Astrocyte of the spinal cord (primary cell): ENCODE measurements at regions not wholly inside any gene's neighbourhood (a gene's known extent, or its start where the extent isn't known, plus 50 kb on each side); places are given as distances from the start of the nearest gene placed in this dataset.

Source experiments
- DNase-seq: peaks from one replicate; pipeline ENCODE4 v3.0.0; 2011; ENCODE audit warnings: low read depth, low spot score
- H3K4me3 ChIP-seq: 2 replicates; pipeline ENCODE4 v1.5.1; 2011; ENCODE audit warnings: low read depth, mild to moderate bottlenecking, low read length, moderate library complexity
- in situ Hi-C: cut with HindIII; loops from 2 replicates; pipeline ENCODE4 v1.10.0; 2017; ENCODE audit warnings: low sequenced_read_pairs
- TF ChIP-seq, protein P1 (sequence below): IDR thresholded peaks from 2 replicates; pipeline ENCODE4 v1.5.1; 2012; ENCODE audit warnings: low read depth, mild to moderate bottlenecking, low read length, inconsistent platforms

GRCh38 chr2:239748811-239749210 is 276.3 kb downstream of the NDUFA10 start:
- DNase-seq: no peak
- TF ChIP-seq, protein P1, sequence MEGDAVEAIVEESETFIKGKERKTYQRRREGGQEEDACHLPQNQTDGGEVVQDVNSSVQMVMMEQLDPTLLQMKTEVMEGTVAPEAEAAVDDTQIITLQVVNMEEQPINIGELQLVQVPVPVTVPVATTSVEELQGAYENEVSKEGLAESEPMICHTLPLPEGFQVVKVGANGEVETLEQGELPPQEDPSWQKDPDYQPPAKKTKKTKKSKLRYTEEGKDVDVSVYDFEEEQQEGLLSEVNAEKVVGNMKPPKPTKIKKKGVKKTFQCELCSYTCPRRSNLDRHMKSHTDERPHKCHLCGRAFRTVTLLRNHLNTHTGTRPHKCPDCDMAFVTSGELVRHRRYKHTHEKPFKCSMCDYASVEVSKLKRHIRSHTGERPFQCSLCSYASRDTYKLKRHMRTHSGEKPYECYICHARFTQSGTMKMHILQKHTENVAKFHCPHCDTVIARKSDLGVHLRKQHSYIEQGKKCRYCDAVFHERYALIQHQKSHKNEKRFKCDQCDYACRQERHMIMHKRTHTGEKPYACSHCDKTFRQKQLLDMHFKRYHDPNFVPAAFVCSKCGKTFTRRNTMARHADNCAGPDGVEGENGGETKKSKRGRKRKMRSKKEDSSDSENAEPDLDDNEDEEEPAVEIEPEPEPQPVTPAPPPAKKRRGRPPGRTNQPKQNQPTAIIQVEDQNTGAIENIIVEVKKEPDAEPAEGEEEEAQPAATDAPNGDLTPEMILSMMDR: no peak
- no peak overlapping the region for H3K4me3 ChIP-seq
- in situ Hi-C loops: no loop called here

- H3K4me3 ChIP-seq: no peak overlapping the region
These were observed 277.4 kb downstream of the NDUFA10 start for GRCh38 chr2:239747771-239748170.

DNA sequence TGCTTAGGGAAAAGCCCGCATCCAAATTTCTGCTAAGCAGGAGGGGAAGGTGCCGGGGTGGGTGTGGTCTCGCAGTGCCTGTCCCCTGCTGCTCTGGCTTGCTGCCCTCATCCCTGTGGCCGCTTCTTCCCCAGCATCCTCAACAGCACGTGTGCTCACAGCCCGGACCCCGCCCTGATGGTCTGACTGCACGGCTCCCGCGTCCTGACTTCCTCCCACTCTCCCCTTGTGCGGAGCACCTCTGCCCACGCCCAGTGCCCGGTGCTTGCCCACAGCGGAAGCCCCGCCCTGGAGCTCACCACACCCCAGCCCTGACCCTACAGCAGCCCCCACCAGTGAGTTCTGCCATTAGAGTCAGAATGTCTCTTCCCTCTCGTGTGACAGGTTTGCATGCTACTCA is 277.9 kb downstream of the NDUFA10 start:
- TF ChIP-seq, protein P1: no peak
- DNase-seq: no peak
- H3K4me3 ChIP-seq: no peak overlapping the region
- in situ Hi-C loops: no loop called here

More at GRCh38 chr2:239747771-239748170, 277.4 kb downstream of the NDUFA10 start:
- TF ChIP-seq, protein P1: no peak
- in situ Hi-C loops: no loop called here
- DNase-seq: no peak

DNA sequence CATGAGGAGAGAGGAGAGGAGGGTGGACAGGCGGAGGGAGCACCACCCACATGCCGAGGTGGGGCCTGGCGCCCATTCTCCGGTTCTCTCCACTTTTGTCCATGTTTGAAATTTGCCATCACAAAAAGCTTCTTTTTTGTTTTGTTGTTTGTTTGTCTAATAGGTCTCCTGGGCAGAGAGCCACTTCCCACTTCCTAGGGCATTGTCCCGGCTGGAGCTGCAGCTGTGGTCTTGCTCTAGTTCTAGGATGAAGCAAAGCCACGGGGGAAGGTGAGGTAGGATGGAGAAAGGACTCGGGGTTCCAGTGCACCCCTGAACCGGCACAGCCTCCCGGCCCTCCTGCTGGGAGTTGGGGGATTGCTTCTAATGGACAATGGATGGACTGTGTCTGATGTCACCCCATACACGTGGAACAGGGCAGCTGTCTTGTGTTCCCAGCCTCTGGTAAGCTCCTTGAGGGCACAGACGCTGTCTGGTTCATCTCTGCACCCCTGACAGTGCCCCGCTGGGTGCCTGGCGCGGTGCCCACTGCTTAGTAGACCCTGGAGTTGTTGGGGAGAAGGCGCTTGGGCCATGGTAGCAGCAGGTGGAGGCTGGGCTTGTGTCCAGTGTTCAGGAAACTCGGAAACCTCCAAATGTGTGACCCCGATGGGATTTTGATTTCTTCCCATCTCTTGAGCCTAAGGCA is 278.4 kb downstream of the NDUFA10 start:
- no peak overlapping the region for H3K4me3 ChIP-seq
- TF ChIP-seq, protein P1: no peak
- in situ Hi-C loops: no loop called here
- DNase-seq: no peak

- in situ Hi-C loops: no loop called here
- no peak for DNase-seq
- TF ChIP-seq, protein P1: no peak
- no peak overlapping the region for H3K4me3 ChIP-seq
These were observed 279.5 kb downstream of the NDUFA10 start for GRCh38 chr2:239745386-239746227.

DNA sequence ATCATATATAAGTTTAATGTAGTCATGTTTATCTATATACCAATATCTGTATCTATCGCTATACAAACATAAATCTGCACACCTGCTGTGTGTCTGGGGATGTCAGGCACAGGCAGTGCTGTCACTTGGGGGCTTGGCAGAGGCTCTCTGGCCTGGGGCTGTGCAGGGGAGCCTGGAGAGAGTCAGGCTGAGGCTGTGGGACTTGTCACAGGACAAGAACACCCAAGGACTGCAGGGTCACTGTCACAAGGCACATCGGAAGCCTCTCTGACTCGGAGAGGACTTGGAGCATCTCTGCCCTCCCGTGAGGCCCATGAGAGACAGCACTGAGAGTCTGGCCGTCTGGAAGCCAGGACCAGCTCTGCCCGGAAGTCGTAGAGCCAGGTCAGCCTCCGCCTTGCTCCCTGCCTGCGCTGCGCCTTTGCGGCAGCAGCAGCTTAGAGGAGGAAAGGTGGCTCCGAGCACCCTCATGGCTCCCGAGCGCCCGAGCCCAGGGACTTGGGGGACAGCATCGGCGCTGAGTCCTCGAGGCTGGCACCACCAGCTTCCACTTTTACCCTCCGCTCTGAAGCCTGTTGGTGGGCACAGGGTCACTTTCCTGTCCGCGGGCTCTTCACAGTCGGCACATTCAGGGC is 280.3 kb downstream of the NDUFA10 start:
- TF ChIP-seq, protein P1: no peak
- DNase-seq: no peak
- in situ Hi-C loops: no loop called here
- H3K4me3 ChIP-seq: no peak overlapping the region
